Thymus (tissue), 11 donors: ENCODE measurements at regions not wholly inside any gene's neighbourhood (a gene's known extent, or its start where the extent isn't known, plus 50 kb on each side); places are given as distances from the start of the nearest gene placed in this dataset.

Source experiments
- DNase-seq, 9 donors: peaks; one replicate each; pipeline ENCODE4 v3.0.0-alpha.2; 2013; ENCODE audit warnings: low spot score in 9 of 9, low read depth in 6 of 9, missing footprints in 1 of 9
- H3K27ac ChIP-seq, 2 donors: one replicate each; pipeline ENCODE4 v1.5.1; 2013; ENCODE audit warnings: control low read depth in 1 of 2, low read depth in 1 of 2, low read length in 1 of 2, mild to moderate bottlenecking in 1 of 2, moderate library complexity in 1 of 2
- H3K27me3 ChIP-seq, 2 donors: one replicate each; pipeline ENCODE4 v1.5.1; 2013; ENCODE audit warnings: low read length in 1 of 2; ENCODE audit not compliant: control insufficient read depth in 2 of 2, insufficient read depth in 1 of 2
- H3K36me3 ChIP-seq, 2 donors: one replicate each; pipeline ENCODE4 v1.5.1; 2013; ENCODE audit warnings: low read length in 1 of 2, mild to moderate bottlenecking in 1 of 2, moderate library complexity in 1 of 2; ENCODE audit not compliant: control insufficient read depth in 2 of 2, insufficient read depth in 2 of 2
- H3K4me1 ChIP-seq, 2 donors: one replicate each; pipeline ENCODE4 v1.5.1; 2013; ENCODE audit warnings: low read length in 2 of 2; ENCODE audit not compliant: control insufficient read depth in 2 of 2, insufficient read depth in 2 of 2
- H3K4me3 ChIP-seq, 2 donors: one replicate each; pipeline ENCODE4 v1.5.1; 2013; ENCODE audit warnings: low read length in 2 of 2, control low read depth in 1 of 2, mild to moderate bottlenecking in 1 of 2
- H3K9me3 ChIP-seq, 2 donors: one replicate each; pipeline ENCODE4 v1.5.1; 2013; ENCODE audit warnings: low read length in 1 of 2, mild to moderate bottlenecking in 1 of 2; ENCODE audit not compliant: control insufficient read depth in 2 of 2, insufficient read depth in 1 of 2
- WGBS: extraction: QIAGEN DNeasy Blood & Tissue Kit; methylation state at CpG from one replicate; pipeline ENCODE4 v1.1.7; 2013; 5-methylcytosine and 5-hydroxymethylcytosine counted together
- donor health status: healthy.

- Histone ChIP-seq H3K4me1 (peaks cover 3 to 4% of the 10 kb centered on the region in 2 donors), H3K27me3 (peaks cover 2 to 34% of the 10 kb centered on the region in 2 donors), H3K9me3 (no peaks in the 10 kb centered on the region), H3K4me3 (no peak overlapping the region), H3K27ac (no peak overlapping the region), H3K36me3 (no peaks in the 10 kb centered on the region)
- DNase-seq = no peak
- 42% methylated on average over 3 of the region's 3 CpGs for WGBS
Measured at GRCh38 chr21:33128538-33128937, 58.6 kb downstream of the OLIG1 start.

GRCh38 chr21:33132054-33132453, 62.1 kb downstream of the OLIG1 start:
- no peak overlapping the region for H3K27ac ChIP-seq
- WGBS = 93% methylated on average over 3 of the region's 3 CpGs
- H3K9me3 ChIP-seq = no peaks in the 10 kb centered on the region
- no peak for DNase-seq
- peaks cover 2 to 41% of the 10 kb centered on the region in 2 donors for H3K27me3 ChIP-seq
- no peaks in the 10 kb centered on the region for H3K36me3 ChIP-seq
- peaks cover 2 to 3% of the 10 kb centered on the region in 2 donors for H3K4me1 ChIP-seq
- H3K4me3 ChIP-seq = no peak overlapping the region

DNA sequence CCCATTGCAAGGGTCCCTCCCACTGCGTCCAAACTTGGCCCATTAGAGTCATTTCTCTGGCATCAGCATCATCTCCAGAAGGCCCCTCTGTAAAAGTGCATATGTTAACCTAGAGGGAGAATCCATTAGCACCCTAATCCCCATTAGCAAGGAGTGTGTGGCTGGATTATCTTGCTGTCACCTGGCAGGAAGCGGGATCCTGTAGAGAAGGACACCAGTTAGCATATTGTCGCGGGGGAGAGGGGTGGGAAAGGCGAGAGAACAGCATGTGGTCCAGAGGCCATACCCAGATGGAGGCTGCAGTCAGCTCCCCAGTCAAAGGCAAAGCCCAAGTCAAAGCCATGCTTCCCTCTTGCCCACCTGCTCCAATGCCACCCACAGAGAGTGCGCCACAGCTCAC, 64.0 kb downstream of the OLIG1 start:
- no peak overlapping the region for H3K4me3 ChIP-seq
- H3K27me3 ChIP-seq = peaks cover 0 to 23% of the 10 kb centered on the region in 2 donors
- no peak for DNase-seq
- WGBS = 86% methylated on average over 6 of the region's 6 CpGs
- H3K27ac ChIP-seq = no peak overlapping the region
- no peaks in the 10 kb centered on the region for H3K4me1 ChIP-seq
- no peaks in the 10 kb centered on the region for H3K36me3 ChIP-seq
- no peaks in the 10 kb centered on the region for H3K9me3 ChIP-seq

GRCh38 chr21:33135925-33136324, 66.0 kb downstream of the OLIG1 start:
- Histone ChIP-seq H3K4me3 (no peak overlapping the region), H3K9me3 (no peaks in the 10 kb centered on the region), H3K27me3 (peaks cover 0 to 25% of the 10 kb centered on the region in 2 donors), H3K36me3 (no peaks in the 10 kb centered on the region), H3K4me1 (no peaks in the 10 kb centered on the region), H3K27ac (no peak overlapping the region)
- no peak for DNase-seq
- 96% methylated on average over 8 of the region's 8 CpGs for WGBS

GRCh38 chr21:33136847-33137502, 67.0 kb downstream of the OLIG1 start:
- no peak overlapping the region for H3K4me3 ChIP-seq
- H3K27ac ChIP-seq = no peak overlapping the region
- H3K27me3 ChIP-seq = peaks cover 0 to 19% of the 10 kb centered on the region in 2 donors
- WGBS = 93% methylated on average over 7 of the region's 7 CpGs
- DNase-seq = no peak
- H3K9me3 ChIP-seq = no peaks in the 10 kb centered on the region
- no peaks in the 10 kb centered on the region for H3K36me3 ChIP-seq
- no peaks in the 10 kb centered on the region for H3K4me1 ChIP-seq

DNA sequence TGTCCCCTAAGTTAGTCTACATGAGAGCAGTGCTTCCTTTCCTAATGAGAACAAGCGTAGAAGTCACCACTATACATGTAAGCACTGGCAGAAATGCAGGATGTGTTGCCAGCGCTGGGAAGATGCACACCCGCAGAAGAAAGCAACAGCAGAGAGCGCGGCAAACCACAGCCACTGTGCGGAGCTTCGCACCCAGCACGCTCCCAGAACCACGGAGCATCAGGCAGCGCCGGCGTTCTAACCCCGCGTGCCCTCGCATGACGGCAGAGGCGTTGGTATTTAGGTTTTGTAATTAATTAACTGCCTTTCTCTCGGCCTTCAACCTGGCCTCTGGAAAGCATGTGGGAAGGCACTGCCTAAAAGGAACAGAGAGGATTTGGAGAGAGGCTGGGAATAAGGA, 69.1 kb downstream of the OLIG1 start:
- Histone ChIP-seq H3K27me3 (peaks cover 0 to 16% of the 10 kb centered on the region in 2 donors), H3K27ac (no peak overlapping the region), H3K4me1 (no peaks in the 10 kb centered on the region), H3K4me3 (no peak overlapping the region), H3K36me3 (no peaks in the 10 kb centered on the region), H3K9me3 (no peaks in the 10 kb centered on the region)
- WGBS = 97% methylated on average over 18 of the region's 18 CpGs
- no peak for DNase-seq

DNA sequence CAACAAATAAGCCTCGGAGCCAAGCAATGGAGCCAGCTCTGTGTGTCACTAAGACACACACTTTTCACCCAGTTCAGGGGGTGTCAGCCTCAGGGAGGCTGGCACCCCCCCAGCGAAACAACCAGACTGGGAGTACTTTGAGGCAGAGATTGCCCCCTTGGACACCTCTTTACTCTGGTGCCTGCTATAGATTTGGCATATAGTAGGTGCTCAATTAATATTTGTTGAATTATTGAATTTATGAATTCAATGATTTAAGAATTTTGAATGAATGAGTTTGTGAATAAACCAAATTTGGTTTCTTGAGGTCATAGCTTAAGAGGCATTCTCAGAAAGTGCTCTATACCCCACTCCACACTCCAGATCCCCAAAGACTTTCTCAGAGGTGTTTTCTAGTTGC, 70.3 kb downstream of the OLIG1 start:
- no peaks in the 10 kb centered on the region for H3K36me3 ChIP-seq
- H3K27me3 ChIP-seq = peaks cover 0 to 13% of the 10 kb centered on the region in 2 donors
- no peak for DNase-seq
- H3K27ac ChIP-seq = no peak overlapping the region
- no peaks in the 10 kb centered on the region for H3K9me3 ChIP-seq
- no peaks in the 10 kb centered on the region for H3K4me1 ChIP-seq
- H3K4me3 ChIP-seq = no peak overlapping the region
- 95% methylated on average over 2 of the region's 2 CpGs for WGBS

DNA sequence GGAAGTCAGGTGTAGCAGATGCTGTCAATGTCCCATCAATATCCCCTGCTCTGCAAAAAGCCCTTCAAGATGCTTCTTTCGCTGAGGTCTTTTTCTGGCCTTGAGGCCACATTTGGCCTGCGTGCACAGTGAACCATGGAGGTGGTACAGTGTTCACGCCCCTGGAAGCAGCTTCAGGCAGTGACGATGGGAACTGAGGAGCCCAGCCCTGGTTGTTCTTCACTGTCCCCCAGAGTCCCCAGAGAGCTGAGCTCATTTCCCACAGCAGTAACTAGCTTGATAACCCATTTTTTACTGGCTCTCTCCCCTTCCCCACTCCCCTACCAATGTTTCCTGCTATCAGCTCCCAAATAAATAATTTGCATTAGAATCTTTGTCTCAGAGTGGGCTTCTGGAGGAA, 76.5 kb downstream of the OLIG1 start:
- no peaks in the 10 kb centered on the region for H3K36me3 ChIP-seq
- no peak overlapping the region for H3K27ac ChIP-seq
- DNase-seq = no peak
- no peak overlapping the region for H3K4me3 ChIP-seq
- no peaks in the 10 kb centered on the region for H3K4me1 ChIP-seq
- 92% methylated on average over 4 of the region's 4 CpGs for WGBS
- H3K27me3 ChIP-seq = peaks cover 0 to 25% of the 10 kb centered on the region in 2 donors
- H3K9me3 ChIP-seq = no peaks in the 10 kb centered on the region

DNA sequence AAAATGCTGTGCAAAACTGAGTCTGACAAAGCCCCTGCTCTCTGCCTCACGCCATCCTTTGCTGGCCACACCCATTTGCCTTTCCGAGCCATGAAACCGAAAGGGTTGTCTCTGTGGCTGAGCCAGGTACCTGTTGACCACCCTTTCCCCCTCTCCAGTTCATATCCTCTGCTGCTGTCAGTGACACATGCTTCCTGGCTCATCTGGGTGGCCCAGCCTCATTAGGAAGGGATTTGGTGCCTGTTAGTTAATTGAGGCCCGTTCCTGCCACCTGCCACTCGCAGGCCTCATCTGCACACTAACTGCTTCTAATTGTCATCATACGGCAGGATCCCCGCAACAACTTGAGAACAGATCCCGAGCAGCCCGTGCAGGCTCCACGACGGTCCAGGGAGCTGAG, 79.2 kb downstream of the OLIG1 start:
- Histone ChIP-seq H3K4me3 (no peak overlapping the region), H3K36me3 (no peaks in the 10 kb centered on the region), H3K4me1 (no peaks in the 10 kb centered on the region), H3K27ac (no peak overlapping the region), H3K9me3 (no peaks in the 10 kb centered on the region), H3K27me3 (peaks cover 0 to 45% of the 10 kb centered on the region in 2 donors)
- no peak for DNase-seq
- WGBS = 95% methylated on average over 11 of the region's 11 CpGs
